Hepatocyte (in vitro differentiated cells): ENCODE measurements at regions not wholly inside any gene's neighbourhood (a gene's known extent, or its start where the extent isn't known, plus 50 kb on each side); places are given as distances from the start of the nearest gene placed in this dataset.

ENCODE experiments used
- CTCF ChIP-seq: fragments of 200-600 bp; sonication (generic); IDR thresholded peaks from 2 replicates; pipeline ENCODE4 v1.5.1; 2016; ENCODE audit warnings: antibody characterized with exemption, mild to moderate bottlenecking; ENCODE audit not compliant: poor library complexity
- EZH2 ChIP-seq: fragments of 200-600 bp; sonication (generic); IDR thresholded peaks from 2 replicates; pipeline ENCODE4 v1.6.1; 2016; ENCODE audit warnings: antibody characterized with exemption, mild to moderate bottlenecking, borderline replicate concordance
- EZH2phosphoT487 ChIP-seq: fragments of 200-600 bp; sonication (generic); IDR thresholded peaks from one replicate; pipeline ENCODE4 v1.6.1; 2018; ENCODE audit warnings: antibody characterized with exemption, mild to moderate bottlenecking, low read depth, moderate library complexity; ENCODE audit not compliant: unreplicated experiment, severe bottlenecking

DNA sequence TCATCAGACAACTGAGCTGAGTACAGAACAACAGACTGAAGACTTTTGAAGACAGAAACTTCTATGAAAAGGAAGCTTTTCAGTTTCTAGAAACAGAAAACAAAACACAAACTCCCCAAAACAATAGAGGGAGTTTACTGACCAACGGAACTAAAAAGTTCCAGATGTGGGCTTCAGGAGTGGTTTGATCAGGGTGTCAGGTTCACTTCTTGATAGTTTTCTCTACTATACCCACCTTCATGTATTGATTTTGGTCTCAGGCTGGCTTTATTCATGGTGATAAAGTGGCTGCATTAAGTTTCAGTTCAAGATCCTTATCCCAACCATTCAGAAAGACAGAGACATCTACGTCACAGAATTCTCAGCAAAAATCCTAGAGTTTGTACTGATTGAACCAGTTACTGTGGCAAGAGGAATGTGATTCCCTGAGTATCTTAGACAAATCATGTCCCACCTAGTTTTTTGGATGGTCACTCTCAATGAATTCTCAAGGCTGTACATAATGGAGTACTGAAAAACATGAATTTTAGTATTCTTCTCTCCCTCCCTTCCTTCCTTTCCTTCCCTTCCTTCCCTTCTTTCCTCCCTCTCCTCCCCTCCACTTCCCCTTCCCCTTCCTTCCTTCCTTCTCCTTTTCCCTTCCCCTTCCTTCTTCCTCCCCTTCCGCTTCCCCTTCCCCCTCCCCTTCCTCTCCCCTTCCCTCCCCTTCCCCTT lies 680.5 kb downstream of the PTPRU start:
- no peak for TF ChIP-seq EZH2phosphoT487
- TF ChIP-seq CTCF, result no peak
- no peak for TF ChIP-seq EZH2
